HG02642 (cell line): ENCODE measurements at regions not wholly inside any gene's neighbourhood (a gene's known extent, or its start where the extent isn't known, plus 50 kb on each side); places are given as distances from the start of the nearest gene placed in this dataset.

Experiments used
- ATAC-seq: cut with Tn5 transposase; IDR thresholded peaks from one replicate; pipeline ENCODE4 v1.9.1; 2021; ENCODE audit warnings: mild to moderate bottlenecking; ENCODE audit not compliant: unreplicated experiment, poor library complexity

- ATAC-seq = no peak
These were observed 220.9 kb upstream of the CDIN1 start for GRCh38 chr15:36358523-36358922.

GRCh38 chr15:36359286-36359685 is 220.1 kb upstream of the CDIN1 start:
- ATAC-seq = no peak

- no peak for ATAC-seq
These were observed 218.0 kb upstream of the CDIN1 start for GRCh38 chr15:36361351-36361870.

- no peak for ATAC-seq
These were observed 216.9 kb upstream of the CDIN1 start for GRCh38 chr15:36362509-36362915.

- ATAC-seq = no peak
These were observed 216.1 kb upstream of the CDIN1 start for GRCh38 chr15:36363335-36363734.

- no peak for ATAC-seq
These were observed 215.0 kb upstream of the CDIN1 start for GRCh38 chr15:36364377-36364776.

GRCh38 chr15:36365963-36366362 is 213.5 kb upstream of the CDIN1 start:
- ATAC-seq = no peak

GRCh38 chr15:36370051-36370730 is 209.2 kb upstream of the CDIN1 start:
- ATAC-seq = no peak

GRCh38 chr15:36370731-36371112 is 208.7 kb upstream of the CDIN1 start:
- no peak for ATAC-seq

- no peak for ATAC-seq
These were observed 207.9 kb upstream of the CDIN1 start for GRCh38 chr15:36371509-36371908.

GRCh38 chr15:36372968-36373367 is 206.5 kb upstream of the CDIN1 start:
- ATAC-seq = no peak

- ATAC-seq = no peak
These were observed 205.9 kb upstream of the CDIN1 start for GRCh38 chr15:36373550-36373949.

GRCh38 chr15:36389107-36389506 is 190.3 kb upstream of the CDIN1 start:
- no peak for ATAC-seq

- no peak for ATAC-seq
These were observed 188.9 kb upstream of the CDIN1 start for GRCh38 chr15:36390491-36390890.

- no peak for ATAC-seq
These were observed 186.7 kb upstream of the CDIN1 start for GRCh38 chr15:36392676-36393266.

- ATAC-seq = no peak
These were observed 181.2 kb upstream of the CDIN1 start for GRCh38 chr15:36398212-36398611.

GRCh38 chr15:36399276-36399675 is 180.2 kb upstream of the CDIN1 start:
- no peak for ATAC-seq

- no peak for ATAC-seq
These were observed 178.4 kb upstream of the CDIN1 start for GRCh38 chr15:36400936-36401585.

GRCh38 chr15:36401586-36401966 is 177.8 kb upstream of the CDIN1 start:
- ATAC-seq = no peak

GRCh38 chr15:36403351-36403750 is 176.1 kb upstream of the CDIN1 start:
- no peak for ATAC-seq

- no peak for ATAC-seq
These were observed 173.1 kb upstream of the CDIN1 start for GRCh38 chr15:36406366-36406765.

GRCh38 chr15:36406911-36407310 is 172.5 kb upstream of the CDIN1 start:
- no peak for ATAC-seq
